ENCODE measurements at regions not wholly inside any gene's neighbourhood (a gene's known extent, or its start where the extent isn't known, plus 50 kb on each side); places are given as distances from the start of the nearest gene placed in this dataset.

DNA sequence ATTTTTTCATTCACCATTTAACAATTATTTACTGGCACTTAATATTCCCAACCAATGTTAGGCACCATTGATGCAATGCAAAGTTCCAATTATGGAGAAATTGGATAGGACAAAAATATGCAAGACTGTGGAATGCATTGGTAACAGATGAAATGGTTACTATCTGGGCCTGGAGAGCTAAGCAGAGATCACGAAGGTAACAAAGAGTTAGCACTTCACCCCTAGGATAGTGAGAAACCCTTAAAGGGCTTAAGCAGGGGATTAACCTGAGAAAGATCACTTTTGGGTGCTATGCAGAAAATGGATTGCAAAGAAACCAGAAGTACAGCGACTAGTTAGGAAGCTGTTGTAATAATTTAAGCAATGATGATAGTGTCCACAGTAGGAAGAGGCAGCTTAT is 129.6 kb upstream of the GPR149 start:
- DNase-seq (ENCODE audit: low spot score) = no peak
- Mint-ChIP-seq H3K9me3 (ENCODE audit: low read depth) (no peaks in the 10 kb centered on the region), H3K27me3 (ENCODE audit: low read depth) (peaks cover 5% of the 10 kb centered on the region), H3K4me1 (ENCODE audit: low read depth) (no peaks in the 10 kb centered on the region), H3K27ac (ENCODE audit: unreplicated experiment) (no peak overlapping the region), H3K36me3 (ENCODE audit: low read depth) (no peaks in the 10 kb centered on the region), H3K4me3 (ENCODE audit: unreplicated experiment) (no peak overlapping the region)
- TF ChIP-seq, protein P1, sequence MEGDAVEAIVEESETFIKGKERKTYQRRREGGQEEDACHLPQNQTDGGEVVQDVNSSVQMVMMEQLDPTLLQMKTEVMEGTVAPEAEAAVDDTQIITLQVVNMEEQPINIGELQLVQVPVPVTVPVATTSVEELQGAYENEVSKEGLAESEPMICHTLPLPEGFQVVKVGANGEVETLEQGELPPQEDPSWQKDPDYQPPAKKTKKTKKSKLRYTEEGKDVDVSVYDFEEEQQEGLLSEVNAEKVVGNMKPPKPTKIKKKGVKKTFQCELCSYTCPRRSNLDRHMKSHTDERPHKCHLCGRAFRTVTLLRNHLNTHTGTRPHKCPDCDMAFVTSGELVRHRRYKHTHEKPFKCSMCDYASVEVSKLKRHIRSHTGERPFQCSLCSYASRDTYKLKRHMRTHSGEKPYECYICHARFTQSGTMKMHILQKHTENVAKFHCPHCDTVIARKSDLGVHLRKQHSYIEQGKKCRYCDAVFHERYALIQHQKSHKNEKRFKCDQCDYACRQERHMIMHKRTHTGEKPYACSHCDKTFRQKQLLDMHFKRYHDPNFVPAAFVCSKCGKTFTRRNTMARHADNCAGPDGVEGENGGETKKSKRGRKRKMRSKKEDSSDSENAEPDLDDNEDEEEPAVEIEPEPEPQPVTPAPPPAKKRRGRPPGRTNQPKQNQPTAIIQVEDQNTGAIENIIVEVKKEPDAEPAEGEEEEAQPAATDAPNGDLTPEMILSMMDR (IDR thresholded peaks at IDR 0.05) = no peak

DNA sequence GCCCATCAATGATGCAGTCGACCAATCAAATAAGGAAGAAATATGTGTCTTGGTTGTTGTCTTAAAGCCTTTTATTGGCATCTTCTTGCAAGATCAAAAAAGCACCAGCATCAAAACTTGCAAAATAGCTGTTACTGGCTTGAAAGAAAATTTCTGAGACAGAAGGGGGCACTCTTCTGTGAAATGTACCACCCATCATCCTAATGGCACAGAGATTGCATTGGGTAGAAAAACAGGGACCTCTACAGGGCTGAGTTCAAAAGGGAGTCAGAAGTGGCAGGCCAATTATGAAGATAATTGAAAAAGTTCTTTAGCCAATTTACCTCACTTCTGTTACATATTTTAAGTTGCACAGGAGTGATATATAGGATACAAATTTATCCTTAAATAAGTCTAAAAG is 122.3 kb upstream of the GPR149 start:
- TF ChIP-seq, protein P1 (IDR thresholded peaks at IDR 0.05) = no peak
- no peak overlapping the region for H3K4me3 Mint-ChIP-seq (ENCODE audit: unreplicated experiment)
- no peaks in the 10 kb centered on the region for H3K36me3 Mint-ChIP-seq (ENCODE audit: low read depth)
- H3K27ac Mint-ChIP-seq (ENCODE audit: unreplicated experiment) = no peak overlapping the region
- H3K4me1 Mint-ChIP-seq (ENCODE audit: low read depth) = no peaks in the 10 kb centered on the region
- no peak for DNase-seq (ENCODE audit: low spot score)
- no peaks in the 10 kb centered on the region for H3K9me3 Mint-ChIP-seq (ENCODE audit: low read depth)
- H3K27me3 Mint-ChIP-seq (ENCODE audit: low read depth) = peaks cover 6% of the 10 kb centered on the region

DNA sequence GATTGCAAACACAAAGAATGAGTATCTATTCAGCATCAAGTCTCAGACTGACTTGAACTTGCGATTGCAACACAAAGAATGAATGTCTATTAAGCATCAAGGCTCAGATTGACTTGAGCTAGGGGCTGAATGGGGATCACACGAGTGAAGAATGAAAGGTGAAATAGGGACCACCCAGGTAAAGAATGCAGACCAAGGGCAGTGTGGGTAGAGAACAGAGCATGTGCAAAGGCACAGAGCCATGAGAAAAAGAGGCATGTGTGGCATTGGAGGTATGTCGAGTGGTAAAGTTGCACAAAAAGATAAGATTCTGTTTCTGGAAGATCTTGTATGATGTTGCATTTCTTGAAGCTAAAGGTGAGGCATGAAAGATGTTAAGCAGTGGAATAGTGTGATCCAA is 119.4 kb upstream of the GPR149 start:
- Mint-ChIP-seq H3K27ac (ENCODE audit: unreplicated experiment) (no peak overlapping the region), H3K36me3 (ENCODE audit: low read depth) (no peaks in the 10 kb centered on the region), H3K9me3 (ENCODE audit: low read depth) (no peaks in the 10 kb centered on the region), H3K4me1 (ENCODE audit: low read depth) (no peaks in the 10 kb centered on the region), H3K27me3 (ENCODE audit: low read depth) (peaks cover 6% of the 10 kb centered on the region), H3K4me3 (ENCODE audit: unreplicated experiment) (no peak overlapping the region)
- DNase-seq (ENCODE audit: low spot score) = no peak
- TF ChIP-seq, protein P1 (IDR thresholded peaks at IDR 0.05) = no peak

DNA sequence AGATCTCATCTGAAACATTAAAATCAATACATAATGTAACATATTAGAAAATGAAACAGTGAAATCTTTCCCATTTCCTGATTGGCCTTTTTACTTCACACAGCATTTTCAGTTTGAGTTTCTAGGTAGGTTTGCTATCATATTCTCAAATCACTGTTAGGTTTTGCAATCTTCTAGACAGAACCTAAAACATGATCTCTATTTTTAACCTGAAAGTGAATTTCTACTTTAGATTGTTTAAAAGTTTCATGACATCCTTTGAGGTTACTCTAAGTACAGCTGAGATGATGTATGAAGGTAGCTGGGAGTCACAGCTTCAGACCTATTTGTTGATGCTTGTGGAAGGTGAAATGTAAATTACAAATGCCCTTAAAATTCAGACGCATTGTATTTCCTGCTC is 118.4 kb upstream of the GPR149 start:
- no peak overlapping the region for H3K4me3 Mint-ChIP-seq (ENCODE audit: unreplicated experiment)
- no peaks in the 10 kb centered on the region for H3K9me3 Mint-ChIP-seq (ENCODE audit: low read depth)
- H3K36me3 Mint-ChIP-seq (ENCODE audit: low read depth) = no peaks in the 10 kb centered on the region
- TF ChIP-seq, protein P1 (IDR thresholded peaks at IDR 0.05) = no peak
- DNase-seq (ENCODE audit: low spot score) = no peak
- H3K4me1 Mint-ChIP-seq (ENCODE audit: low read depth) = no peaks in the 10 kb centered on the region
- no peak overlapping the region for H3K27ac Mint-ChIP-seq (ENCODE audit: unreplicated experiment)
- H3K27me3 Mint-ChIP-seq (ENCODE audit: low read depth) = peaks cover 4% of the 10 kb centered on the region

DNA sequence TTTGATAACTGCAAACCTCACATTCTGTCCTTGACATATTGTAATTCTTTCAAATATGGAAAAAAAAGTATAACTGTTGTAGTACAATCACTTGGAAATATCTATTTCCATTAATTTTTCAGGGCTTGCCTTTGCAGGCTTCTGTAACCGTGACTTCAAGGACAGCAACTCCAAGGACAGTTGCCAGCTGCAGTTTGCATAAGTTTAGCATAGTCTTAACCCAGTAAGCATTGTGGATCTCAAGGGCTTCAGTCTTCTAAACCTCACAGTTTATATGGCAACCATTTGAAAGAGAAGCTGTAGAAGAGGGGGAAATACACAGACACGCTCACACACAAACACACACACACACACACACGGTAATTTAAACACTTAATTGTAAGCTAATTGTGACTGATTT is 112.8 kb upstream of the GPR149 start:
- Mint-ChIP-seq H3K27me3 (ENCODE audit: low read depth) (peaks cover 3% of the 10 kb centered on the region), H3K4me1 (ENCODE audit: low read depth) (no peaks in the 10 kb centered on the region), H3K27ac (ENCODE audit: unreplicated experiment) (no peak overlapping the region), H3K36me3 (ENCODE audit: low read depth) (no peaks in the 10 kb centered on the region), H3K9me3 (ENCODE audit: low read depth) (no peaks in the 10 kb centered on the region), H3K4me3 (ENCODE audit: unreplicated experiment) (no peak overlapping the region)
- no peak for DNase-seq (ENCODE audit: low spot score)
- TF ChIP-seq, protein P1 (IDR thresholded peaks at IDR 0.05) = no peak
